ENCODE measurements at regions not wholly inside any gene's neighbourhood (a gene's known extent, or its start where the extent isn't known, plus 50 kb on each side); places are given as distances from the start of the nearest gene placed in this dataset.

- TF ChIP-seq CTCF (IDR thresholded peaks at IDR 0.05; ENCODE audit: insufficient read depth, low read length, poor library complexity, severe bottlenecking) (no peak), EZH2phosphoT487 (conservative IDR thresholded peaks at IDR 0.05; ENCODE audit: low read length) (no peak)
Measured at GRCh38 chr7:145471883-145472282, 636.0 kb upstream of the TPK1 start.

Measured in SU-DHL-6 (cell line).